Activated T-helper 2 cell treated with anti-CD3 and anti-CD28 coated beads, Interferon-gamma antibody, Interleukin-2, Interleukin-4, amounts not matched to agents 10 μg/mL and 5 μg/mL and 100 μg/mL, durations not matched to agents 14 hours and 24 hours and 36 hours (primary cell): ENCODE measurements at regions not wholly inside any gene's neighbourhood (a gene's known extent, or its start where the extent isn't known, plus 50 kb on each side); places are given as distances from the start of the nearest gene placed in this dataset.

ENCODE experiments used
- DNase-seq: peaks from one replicate; pipeline ENCODE4 v3.0.0; 2021; ENCODE audit warnings: low spot score
- H3K27ac Mint-ChIP-seq: one replicate; pipeline ENCODE4 v1.8.0; 2021; ENCODE audit warnings: mixed read lengths
- H3K27me3 Mint-ChIP-seq: one replicate; pipeline ENCODE4 v1.8.0; 2021; ENCODE audit warnings: low read depth, mixed read lengths
- H3K36me3 Mint-ChIP-seq: one replicate; pipeline ENCODE4 v1.8.0; 2021; ENCODE audit warnings: low read depth, mixed read lengths
- H3K4me1 Mint-ChIP-seq: one replicate; pipeline ENCODE4 v1.8.0; 2021; ENCODE audit warnings: low read depth, mixed read lengths
- H3K4me3 Mint-ChIP-seq: one replicate; pipeline ENCODE4 v1.8.0; 2021; ENCODE audit warnings: low read depth, mild to moderate bottlenecking, moderate library complexity, mixed read lengths
- H3K9me3 Mint-ChIP-seq: one replicate; pipeline ENCODE4 v1.8.0; 2021; ENCODE audit warnings: mixed read lengths
- intact Hi-C: fragments of 100-400 bp; cut with micrococcal nuclease; formaldehyde crosslinking; loops from one replicate; pipeline ENCODE4 v1.15.1; 2023

- no peak overlapping the region for H3K27ac Mint-ChIP-seq
- DNase-seq, result no peak
- intact Hi-C loops, result no loop called here
- H3K4me3 Mint-ChIP-seq, result no peak overlapping the region
- H3K36me3 Mint-ChIP-seq, result no peaks in the 10 kb centered on the region
- peaks cover 3% of the 10 kb centered on the region for H3K27me3 Mint-ChIP-seq
- H3K4me1 Mint-ChIP-seq, result no peaks in the 10 kb centered on the region
- H3K9me3 Mint-ChIP-seq, result peaks cover 17% of the 10 kb centered on the region
These were observed 70.6 kb upstream of the SEPTIN5 start for GRCh38 chr22:19643448-19644313.

DNA sequence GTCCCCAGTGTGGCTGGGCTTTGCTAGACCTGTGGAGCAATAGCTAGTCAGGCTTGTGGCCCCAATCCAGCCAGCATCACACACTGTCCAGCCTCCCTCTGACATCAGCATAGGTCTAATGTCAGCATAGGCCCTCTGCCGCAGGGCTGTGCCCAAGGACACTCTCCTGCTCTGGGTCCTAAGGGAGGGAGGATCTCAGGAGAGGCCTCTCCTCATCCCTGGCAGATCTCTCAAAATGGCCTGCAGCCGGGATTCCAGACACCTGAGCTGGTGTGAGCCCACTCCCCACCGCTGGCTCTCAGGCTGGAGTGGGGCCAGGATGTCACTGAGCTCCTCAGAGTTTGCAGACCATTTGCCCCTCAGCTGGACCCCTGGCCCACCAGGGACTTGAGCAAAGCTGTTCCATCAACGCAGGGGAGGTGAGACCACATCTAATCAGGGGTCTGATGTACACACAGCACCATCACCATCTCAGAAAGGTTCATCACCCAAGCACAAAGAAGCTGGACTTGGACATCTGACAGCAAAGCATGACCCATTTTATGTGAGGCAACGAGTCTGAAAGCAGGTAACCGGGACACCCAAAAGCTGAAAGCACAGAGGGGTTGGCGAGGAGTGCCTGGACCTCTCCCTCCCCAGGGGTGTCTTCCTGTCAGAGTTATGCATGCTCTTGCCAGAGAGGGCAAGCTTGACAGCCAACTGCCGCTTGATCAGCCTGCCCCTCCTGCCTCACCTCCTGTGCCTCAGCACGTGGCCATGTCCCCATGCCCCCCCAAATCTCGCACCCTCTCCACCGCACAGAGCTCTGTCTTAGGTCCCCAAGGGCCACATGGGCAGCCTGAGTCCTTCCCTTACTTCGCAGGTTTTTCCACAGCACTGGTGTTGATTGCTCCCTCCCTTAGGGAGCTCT is 69.7 kb upstream of the SEPTIN5 start:
- Mint-ChIP-seq H3K4me3 (no peak overlapping the region), H3K36me3 (no peaks in the 10 kb centered on the region), H3K27me3 (peaks cover 5% of the 10 kb centered on the region), H3K4me1 (no peaks in the 10 kb centered on the region), H3K27ac (no peak overlapping the region), H3K9me3 (peaks cover 26% of the 10 kb centered on the region)
- no peak for DNase-seq
- intact Hi-C loops, result no loop called here

- no peak for DNase-seq
- H3K4me1 Mint-ChIP-seq, result no peaks in the 10 kb centered on the region
- peaks cover 31% of the 10 kb centered on the region for H3K9me3 Mint-ChIP-seq
- no peak overlapping the region for H3K4me3 Mint-ChIP-seq
- H3K27ac Mint-ChIP-seq, result no peak overlapping the region
- H3K27me3 Mint-ChIP-seq, result peaks cover 7% of the 10 kb centered on the region
- H3K36me3 Mint-ChIP-seq, result no peaks in the 10 kb centered on the region
- intact Hi-C loops, result no loop called here
These were observed 68.9 kb upstream of the SEPTIN5 start for GRCh38 chr22:19645391-19645790.

- peaks cover 7% of the 10 kb centered on the region for H3K27me3 Mint-ChIP-seq
- no peak for DNase-seq
- H3K36me3 Mint-ChIP-seq, result no peaks in the 10 kb centered on the region
- H3K4me1 Mint-ChIP-seq, result no peaks in the 10 kb centered on the region
- no peak overlapping the region for H3K4me3 Mint-ChIP-seq
- intact Hi-C loops, result no loop called here
- no peak overlapping the region for H3K27ac Mint-ChIP-seq
- peaks cover 31% of the 10 kb centered on the region for H3K9me3 Mint-ChIP-seq
These were observed 68.4 kb upstream of the SEPTIN5 start for GRCh38 chr22:19645905-19646304.

DNA sequence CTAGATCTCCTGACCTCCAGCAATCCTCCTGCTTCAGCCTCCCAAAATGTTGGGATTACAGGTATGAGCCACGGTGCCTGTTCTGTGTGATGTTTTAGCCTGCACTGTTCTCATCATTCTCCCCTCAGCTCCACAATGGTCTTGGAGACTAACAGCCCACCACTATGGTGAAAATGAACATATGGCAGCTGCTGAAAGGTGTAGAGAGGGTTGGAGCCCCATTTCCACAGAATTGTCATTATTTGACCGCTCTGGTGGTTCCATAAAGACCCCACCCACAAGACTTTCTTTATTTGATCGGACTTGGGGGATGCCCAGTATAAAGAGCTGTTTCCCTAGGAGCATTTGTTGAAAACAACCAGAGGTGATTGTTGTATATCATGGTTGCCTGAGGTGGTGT is 67.9 kb upstream of the SEPTIN5 start:
- Mint-ChIP-seq H3K27me3 (peaks cover 10% of the 10 kb centered on the region), H3K4me3 (no peak overlapping the region), H3K4me1 (no peaks in the 10 kb centered on the region), H3K36me3 (no peaks in the 10 kb centered on the region), H3K9me3 (peaks cover 31% of the 10 kb centered on the region), H3K27ac (no peak overlapping the region)
- DNase-seq, result no peak
- intact Hi-C loops, result no loop called here

DNA sequence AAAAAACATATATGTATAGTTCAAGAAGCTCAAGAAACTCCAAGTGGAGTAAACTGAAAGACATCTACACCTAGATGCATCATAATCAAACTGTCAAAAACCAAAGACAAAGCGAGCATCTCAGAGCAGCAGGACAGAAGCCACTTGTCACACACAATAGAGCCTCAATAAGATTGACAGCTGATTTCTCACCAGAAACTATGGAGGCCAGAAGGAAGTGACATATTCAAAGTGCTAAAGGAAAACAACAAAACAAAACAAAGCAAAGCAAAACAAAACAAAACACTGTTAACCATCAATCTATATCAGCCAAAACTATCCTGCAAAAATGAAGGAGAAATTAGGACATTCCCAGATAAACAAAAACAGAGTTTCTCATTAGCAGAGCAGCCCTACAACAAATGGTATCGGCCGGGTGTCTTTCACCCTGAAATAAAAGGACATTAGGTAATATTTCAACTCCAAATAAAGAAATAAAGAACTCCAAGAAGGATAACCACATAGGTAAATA is 65.8 kb upstream of the SEPTIN5 start:
- Mint-ChIP-seq H3K27me3 (peaks cover 15% of the 10 kb centered on the region), H3K36me3 (no peaks in the 10 kb centered on the region), H3K9me3 (peaks cover 31% of the 10 kb centered on the region)

DNA sequence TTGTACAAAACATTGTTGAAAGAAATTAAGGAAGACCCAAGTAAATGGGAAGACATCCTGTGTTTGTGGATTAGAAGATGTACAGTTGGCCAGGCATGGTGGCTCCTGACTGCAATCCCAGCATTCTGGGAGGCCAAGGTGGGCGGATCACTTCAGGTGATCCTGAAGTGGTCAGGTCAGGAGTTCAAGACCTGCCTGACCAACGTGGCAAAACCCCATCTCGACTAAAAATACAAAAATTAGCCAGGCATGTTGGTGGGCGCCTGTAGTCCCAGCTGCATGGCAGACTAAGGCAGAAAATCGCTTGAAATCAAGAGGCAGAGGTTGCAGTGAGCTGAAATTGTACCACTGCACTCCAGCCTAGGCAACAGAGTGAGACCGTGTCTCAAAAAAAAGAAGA is 62.0 kb upstream of the SEPTIN5 start:
- Mint-ChIP-seq H3K27ac (no peak overlapping the region), H3K4me1 (no peaks in the 10 kb centered on the region), H3K9me3 (peaks cover 23% of the 10 kb centered on the region), H3K27me3 (peaks cover 12% of the 10 kb centered on the region), H3K4me3 (no peak overlapping the region), H3K36me3 (no peaks in the 10 kb centered on the region)
- intact Hi-C loops, result no loop called here
- DNase-seq, result no peak

More for the DNA sequence above, 65.8 kb upstream of the SEPTIN5 start:
- no peak for DNase-seq
- intact Hi-C loops, result no loop called here
- Mint-ChIP-seq H3K4me1 (no peaks in the 10 kb centered on the region), H3K27ac (no peak overlapping the region), H3K4me3 (no peak overlapping the region)

- no peaks in the 10 kb centered on the region for H3K36me3 Mint-ChIP-seq
- no peak overlapping the region for H3K4me3 Mint-ChIP-seq
- H3K4me1 Mint-ChIP-seq, result no peaks in the 10 kb centered on the region
- intact Hi-C loops, result no loop called here
- H3K27ac Mint-ChIP-seq, result no peak overlapping the region
- peaks cover 7% of the 10 kb centered on the region for H3K9me3 Mint-ChIP-seq
- DNase-seq, result no peak
- peaks cover 10% of the 10 kb centered on the region for H3K27me3 Mint-ChIP-seq
These were observed 59.8 kb upstream of the SEPTIN5 start for GRCh38 chr22:19654338-19654987.

- H3K27ac Mint-ChIP-seq, result no peak overlapping the region
- peaks cover 8% of the 10 kb centered on the region for H3K27me3 Mint-ChIP-seq
- intact Hi-C loops, result no loop called here
- H3K4me1 Mint-ChIP-seq, result no peaks in the 10 kb centered on the region
- no peaks in the 10 kb centered on the region for H3K9me3 Mint-ChIP-seq
- H3K4me3 Mint-ChIP-seq, result no peak overlapping the region
- no peaks in the 10 kb centered on the region for H3K36me3 Mint-ChIP-seq
- no peak for DNase-seq
These were observed 58.9 kb upstream of the SEPTIN5 start for GRCh38 chr22:19655399-19655798.

GRCh38 chr22:19656541-19657251 is 57.6 kb upstream of the SEPTIN5 start:
- Mint-ChIP-seq H3K9me3 (no peaks in the 10 kb centered on the region), H3K36me3 (no peaks in the 10 kb centered on the region), H3K27ac (no peak overlapping the region), H3K27me3 (peaks cover 2% of the 10 kb centered on the region), H3K4me3 (no peak overlapping the region), H3K4me1 (no peaks in the 10 kb centered on the region)
- intact Hi-C loops, result no loop called here
- no peak for DNase-seq

DNA sequence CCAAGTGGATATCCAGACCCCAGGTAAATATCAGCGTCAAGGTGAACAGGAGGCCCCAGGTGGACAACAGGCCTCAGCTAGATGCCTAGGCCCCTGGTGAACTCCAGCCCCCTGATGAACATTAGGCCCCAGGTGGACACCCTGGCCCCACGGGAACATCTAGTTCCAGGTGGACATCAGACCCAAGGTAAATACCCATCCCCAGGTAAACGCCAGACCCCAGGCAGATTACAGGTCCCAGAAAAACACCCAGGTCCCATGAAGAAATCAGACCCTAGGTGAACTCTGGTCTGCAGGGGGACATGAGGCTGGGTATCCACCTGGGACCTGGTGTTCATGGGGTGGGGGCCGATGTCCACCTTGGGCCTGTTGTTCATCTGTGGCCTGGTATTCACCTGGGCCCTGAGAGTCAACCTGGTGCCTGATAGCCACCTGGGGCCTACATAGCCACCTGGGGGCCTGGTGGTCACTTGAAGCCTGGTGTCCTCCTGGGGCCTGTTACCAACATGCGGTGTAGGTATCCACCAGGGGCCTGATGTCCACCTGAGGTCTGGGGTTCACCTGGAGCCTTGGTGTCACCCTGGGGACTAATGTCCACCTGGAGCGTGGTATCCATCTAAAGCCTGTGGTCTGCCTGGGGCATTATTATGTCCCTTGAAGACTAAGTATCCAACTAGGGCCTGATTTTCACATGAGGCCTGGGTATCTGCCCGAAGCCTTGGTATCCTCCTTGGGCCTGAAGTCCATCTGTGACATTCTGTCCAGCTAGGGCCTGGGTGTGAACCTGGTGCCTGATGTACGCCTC is 56.8 kb upstream of the SEPTIN5 start:
- H3K9me3 Mint-ChIP-seq, result no peaks in the 10 kb centered on the region
- intact Hi-C loops, result no loop called here
- DNase-seq, result no peak

More for the DNA sequence above, 56.8 kb upstream of the SEPTIN5 start:
- Mint-ChIP-seq H3K4me1 (no peaks in the 10 kb centered on the region), H3K27me3 (peaks cover 2% of the 10 kb centered on the region), H3K4me3 (no peak overlapping the region), H3K27ac (no peak overlapping the region), H3K36me3 (no peaks in the 10 kb centered on the region)
